Cardiac fibroblast (primary cell): ENCODE measurements at regions not wholly inside any gene's neighbourhood (a gene's known extent, or its start where the extent isn't known, plus 50 kb on each side); places are given as distances from the start of the nearest gene placed in this dataset.
"Not testable (repeated sequence)": the region's sequence is repeated elsewhere in the genome, so short reads cannot be mapped to it uniquely, and the experiment has no call there.

Source experiments
- DNase-seq, 2 donors: peaks; one replicate each; pipeline versions ENCODE4 v3.0.0 to v3.0.0-alpha.2; 2010; ENCODE audit warnings: low read depth in 2 of 2
- H3K4me3 ChIP-seq, 2 donors: replicated peaks in 1 of 2; 1 replicate in 1 of 2; 2 replicates in 1 of 2; pipeline ENCODE4 v1.5.1; 2011; ENCODE audit warnings: low read depth in 2 of 2, low read length in 2 of 2, mild to moderate bottlenecking in 2 of 2, moderate library complexity in 1 of 2
- TF ChIP-seq, protein P1 (sequence below): IDR thresholded peaks from one replicate; pipeline ENCODE4 v1.5.1; 2011; ENCODE audit warnings: low read depth, mild to moderate bottlenecking, low read length, inconsistent platforms

DNA sequence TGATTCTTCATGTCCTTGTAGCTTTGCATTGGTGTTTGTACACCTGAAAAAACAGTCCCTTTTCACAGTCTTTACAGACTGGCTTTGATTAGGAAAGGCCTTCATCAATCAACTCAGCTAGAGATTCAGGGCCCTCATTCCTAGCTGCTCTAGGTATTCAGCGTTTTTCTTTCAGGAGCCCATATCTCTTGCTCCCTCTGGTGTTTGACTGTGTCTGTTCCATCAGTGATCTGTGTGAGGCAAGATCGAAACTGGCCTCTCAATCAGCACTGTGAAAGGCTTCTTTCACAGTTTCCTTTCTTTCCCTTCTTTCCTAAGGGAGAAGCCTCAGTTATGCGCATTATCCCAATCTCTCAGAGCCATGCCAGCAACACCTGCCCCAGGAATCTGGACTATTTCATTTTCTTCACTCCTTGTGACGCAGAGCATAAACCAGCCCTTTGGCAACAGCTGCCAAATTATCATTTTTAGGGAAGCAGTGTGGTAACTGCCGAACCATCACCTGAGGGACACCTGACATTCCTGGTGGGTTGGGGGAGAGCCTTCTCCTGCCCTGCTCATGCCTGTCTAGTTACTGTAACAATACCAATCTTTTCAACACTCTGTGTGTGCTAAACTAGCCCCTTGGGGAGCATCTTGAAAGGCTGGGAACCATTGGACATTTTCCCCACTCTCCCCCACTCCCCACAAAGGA is 75.7 kb upstream of the CCDC71L start:
- TF ChIP-seq, protein P1, sequence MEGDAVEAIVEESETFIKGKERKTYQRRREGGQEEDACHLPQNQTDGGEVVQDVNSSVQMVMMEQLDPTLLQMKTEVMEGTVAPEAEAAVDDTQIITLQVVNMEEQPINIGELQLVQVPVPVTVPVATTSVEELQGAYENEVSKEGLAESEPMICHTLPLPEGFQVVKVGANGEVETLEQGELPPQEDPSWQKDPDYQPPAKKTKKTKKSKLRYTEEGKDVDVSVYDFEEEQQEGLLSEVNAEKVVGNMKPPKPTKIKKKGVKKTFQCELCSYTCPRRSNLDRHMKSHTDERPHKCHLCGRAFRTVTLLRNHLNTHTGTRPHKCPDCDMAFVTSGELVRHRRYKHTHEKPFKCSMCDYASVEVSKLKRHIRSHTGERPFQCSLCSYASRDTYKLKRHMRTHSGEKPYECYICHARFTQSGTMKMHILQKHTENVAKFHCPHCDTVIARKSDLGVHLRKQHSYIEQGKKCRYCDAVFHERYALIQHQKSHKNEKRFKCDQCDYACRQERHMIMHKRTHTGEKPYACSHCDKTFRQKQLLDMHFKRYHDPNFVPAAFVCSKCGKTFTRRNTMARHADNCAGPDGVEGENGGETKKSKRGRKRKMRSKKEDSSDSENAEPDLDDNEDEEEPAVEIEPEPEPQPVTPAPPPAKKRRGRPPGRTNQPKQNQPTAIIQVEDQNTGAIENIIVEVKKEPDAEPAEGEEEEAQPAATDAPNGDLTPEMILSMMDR, result peak; percentile 82
- peak overlapping the region in 1 of 2 donors; percentile 24 for H3K4me3 ChIP-seq
- peak; percentile 90 for DNase-seq

DNA sequence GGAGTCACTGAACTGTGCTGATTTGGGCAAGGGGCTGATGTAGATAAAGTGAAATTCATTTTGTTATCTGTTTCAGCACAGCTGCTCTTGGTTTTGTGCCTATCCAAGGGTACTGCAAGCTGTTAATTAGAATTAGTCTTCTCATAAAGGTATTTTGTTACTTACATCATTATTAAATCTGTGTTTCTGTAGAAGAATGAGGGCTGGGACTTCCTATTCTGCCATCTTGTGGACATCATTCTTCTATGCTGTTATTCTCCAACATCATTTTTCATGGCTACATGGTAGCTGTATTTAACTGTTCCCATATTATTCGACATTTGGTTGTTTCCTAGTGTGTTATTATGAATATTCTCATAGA is 76.2 kb upstream of the CCDC71L start:
- no peak overlapping the region for H3K4me3 ChIP-seq
- TF ChIP-seq, protein P1, result peak; percentile 41
- peak; percentile 73 to 80 for DNase-seq

DNA sequence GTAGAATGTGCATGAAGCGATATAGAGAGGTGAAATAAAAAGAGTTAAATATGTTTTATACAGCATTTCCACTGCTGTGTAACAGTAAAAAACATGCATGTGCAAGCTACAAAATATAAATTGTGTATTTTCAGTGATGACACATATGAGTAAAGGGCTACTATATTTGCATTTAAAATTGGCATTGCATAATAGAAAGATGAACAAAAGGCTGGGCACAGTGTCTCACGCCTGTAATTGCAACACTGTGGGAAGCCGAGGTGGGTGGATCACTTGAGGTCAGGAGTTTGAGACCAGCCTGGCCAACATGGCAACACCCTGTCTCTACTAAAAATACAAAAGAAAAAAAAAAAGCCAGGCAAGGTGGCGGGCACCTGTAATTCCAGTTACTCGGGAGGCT is 79.8 kb upstream of the CCDC71L start:
- no peak for DNase-seq
- TF ChIP-seq, protein P1, result no peak
- no peak overlapping the region for H3K4me3 ChIP-seq

DNA sequence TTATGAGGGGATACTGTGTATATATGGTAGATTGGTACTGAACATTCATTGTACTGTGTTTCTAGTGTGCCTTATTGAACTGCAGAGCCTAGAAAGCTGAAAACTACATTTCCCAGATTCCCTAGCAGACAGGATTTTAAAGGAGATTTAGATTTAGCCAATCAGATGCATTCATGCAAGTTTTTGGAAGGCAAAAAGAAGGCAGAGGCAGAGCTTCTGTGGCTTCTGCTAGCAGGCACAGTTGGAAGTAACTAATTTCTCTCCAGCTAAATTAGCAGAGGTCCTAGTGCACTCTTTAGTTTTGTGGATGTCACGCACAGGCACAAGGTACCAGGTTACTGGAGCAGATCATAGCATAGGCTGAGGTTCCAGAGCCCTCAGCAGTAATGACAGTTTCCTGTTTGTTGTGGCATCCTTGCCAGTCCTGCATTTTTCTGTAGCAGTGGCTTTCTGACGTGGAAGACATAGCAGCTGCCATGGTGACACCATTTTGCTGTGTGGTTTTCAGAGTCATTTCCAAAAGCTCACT is 83.7 kb upstream of the CCDC71L start:
- no peak overlapping the region for H3K4me3 ChIP-seq
- DNase-seq, result no peak
- TF ChIP-seq, protein P1, result no peak

DNA sequence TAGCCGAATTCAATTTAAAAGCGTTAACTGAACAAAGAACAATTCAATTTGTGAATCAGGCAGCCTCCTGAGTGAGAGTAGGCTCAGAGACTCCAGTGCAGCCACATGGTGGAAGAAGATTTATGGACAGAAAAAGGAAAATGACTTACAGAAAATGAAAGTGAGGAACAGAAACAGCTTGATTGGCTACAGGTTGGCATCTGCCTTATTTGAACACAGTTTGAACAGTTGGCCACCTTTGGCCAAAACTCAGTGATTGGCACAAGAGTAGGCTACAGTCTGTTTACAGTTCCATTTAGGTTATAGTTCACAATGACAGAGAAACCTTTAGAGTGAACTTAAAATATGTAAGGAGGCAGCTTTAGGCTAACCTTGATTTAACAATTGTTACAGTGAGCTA is 86.3 kb upstream of the CCDC71L start:
- not testable (repeated sequence) for H3K4me3 ChIP-seq, DNase-seq

DNA sequence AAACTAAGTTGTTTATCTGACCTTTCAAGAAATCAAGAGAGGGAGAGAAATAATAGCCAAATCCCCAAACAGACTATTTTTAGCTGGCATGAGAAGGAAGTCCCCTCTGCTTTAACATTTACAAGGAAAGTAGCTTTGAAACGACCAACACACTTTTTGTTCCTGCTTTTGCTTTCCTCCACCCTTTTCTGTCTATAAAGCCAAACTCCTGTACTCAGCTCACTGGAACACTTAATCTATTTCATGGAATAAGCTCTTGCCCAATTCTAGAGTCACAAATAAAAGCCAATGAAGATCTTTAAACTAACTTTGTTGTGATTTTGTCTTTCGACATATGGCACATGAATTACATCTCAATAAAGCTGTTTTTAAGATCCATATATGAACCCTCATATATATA is 86.8 kb upstream of the CCDC71L start:
- H3K4me3 ChIP-seq, result no peak overlapping the region
- no peak for DNase-seq
- TF ChIP-seq, protein P1, result no peak

DNA sequence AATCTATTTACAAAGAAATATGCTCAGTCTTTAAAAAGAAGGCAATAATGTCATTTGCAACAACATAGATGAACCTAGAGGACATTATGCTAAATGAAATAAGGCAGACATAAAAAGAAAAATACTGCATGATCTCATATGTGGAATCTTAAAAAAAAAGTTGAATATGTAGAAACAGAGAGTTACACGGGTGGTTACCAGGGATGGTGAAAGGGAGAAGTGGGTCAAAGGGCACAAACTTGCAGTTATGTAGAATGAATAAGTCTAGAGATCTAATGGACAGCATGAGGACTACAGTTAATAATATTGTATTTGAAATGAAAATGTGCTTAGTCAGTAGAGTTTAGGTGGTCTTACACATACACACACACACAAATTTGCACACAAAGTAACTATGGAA is 88.2 kb upstream of the CCDC71L start:
- TF ChIP-seq, protein P1, result no peak
- no peak overlapping the region for H3K4me3 ChIP-seq
- no peak for DNase-seq
